GM08714 (cell line): ENCODE measurements at regions not wholly inside any gene's neighbourhood (a gene's known extent, or its start where the extent isn't known, plus 50 kb on each side); places are given as distances from the start of the nearest gene placed in this dataset.
A peak's percentile ranks its signal among the peaks of the same experiment; 100 is the strongest.
"Not testable (repeated sequence)": the region's sequence is repeated elsewhere in the genome, so short reads cannot be mapped to it uniquely, and the experiment has no call there.

Experiments
- H3K4me3 ChIP-seq: fragments of 200-500 bp; sonication (Bioruptor generic); 2 replicates; pipeline ENCODE4 v1.5.1; 2014; ENCODE audit warnings: mild to moderate bottlenecking, low read length, inconsistent platforms
- ZNF274 ChIP-seq: IDR thresholded peaks from 2 replicates; pipeline ENCODE4 v1.6.1; 2012; ENCODE audit warnings: mild to moderate bottlenecking, low read depth, low read length

DNA sequence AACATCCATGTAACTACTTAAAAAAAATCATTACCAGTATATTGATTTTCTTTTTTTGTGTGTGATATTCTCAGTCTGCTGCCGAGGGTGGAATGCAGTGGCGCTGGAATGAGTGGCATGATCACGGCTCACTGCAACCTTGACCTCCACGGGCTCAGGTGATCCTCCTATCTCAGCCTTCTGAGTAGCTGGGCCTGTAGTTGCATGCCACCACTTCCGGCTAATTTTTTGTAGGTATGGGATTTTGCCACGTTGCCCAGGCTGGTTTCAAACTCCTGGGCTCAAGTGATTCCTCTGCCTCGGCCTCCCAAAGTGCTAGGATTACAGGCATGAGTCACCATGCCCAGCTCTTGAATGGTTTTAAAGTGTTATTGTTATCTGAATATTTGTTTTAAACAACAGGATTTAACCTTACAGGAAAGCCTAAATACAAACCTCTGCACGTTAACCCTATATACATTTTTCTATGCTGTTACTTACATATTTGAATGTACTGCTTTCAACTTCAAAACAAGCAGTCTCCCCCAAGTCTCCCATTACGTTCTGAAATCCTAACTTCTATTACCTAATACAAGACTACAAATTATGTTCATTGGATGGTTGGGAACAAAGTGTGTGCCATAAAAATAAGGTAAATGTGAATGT, 61.7 kb downstream of the KPNA2 start:
- no peak overlapping the region for H3K4me3 ChIP-seq
- no peak for TF ChIP-seq ZNF274

DNA sequence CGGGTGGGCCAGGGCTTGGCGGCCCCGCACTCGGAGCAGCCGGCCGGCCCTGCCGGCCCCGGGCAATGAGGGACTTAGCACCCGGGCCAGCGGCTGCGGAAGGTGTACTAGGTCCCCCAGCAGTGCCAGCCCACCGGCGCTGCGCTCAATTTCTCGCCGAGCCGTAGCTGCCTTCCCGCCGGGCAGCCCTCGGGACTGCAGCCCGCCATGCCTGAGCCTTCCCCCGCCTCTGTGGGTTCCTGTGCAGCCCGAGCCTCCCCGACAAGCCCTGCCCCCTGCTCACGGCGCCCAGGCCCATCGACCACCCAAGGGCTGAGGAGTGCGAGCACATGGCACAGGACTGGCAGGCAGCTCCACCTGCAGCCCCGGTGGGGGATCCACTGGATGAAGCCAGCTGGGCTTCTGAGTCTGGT, 63.8 kb downstream of the KPNA2 start:
- H3K4me3 ChIP-seq: not testable (repeated sequence)

- no peak for TF ChIP-seq ZNF274
- H3K4me3 ChIP-seq: no peak overlapping the region
Observed at GRCh38 chr17:68100000-68100641, 64.6 kb downstream of the KPNA2 start.

DNA sequence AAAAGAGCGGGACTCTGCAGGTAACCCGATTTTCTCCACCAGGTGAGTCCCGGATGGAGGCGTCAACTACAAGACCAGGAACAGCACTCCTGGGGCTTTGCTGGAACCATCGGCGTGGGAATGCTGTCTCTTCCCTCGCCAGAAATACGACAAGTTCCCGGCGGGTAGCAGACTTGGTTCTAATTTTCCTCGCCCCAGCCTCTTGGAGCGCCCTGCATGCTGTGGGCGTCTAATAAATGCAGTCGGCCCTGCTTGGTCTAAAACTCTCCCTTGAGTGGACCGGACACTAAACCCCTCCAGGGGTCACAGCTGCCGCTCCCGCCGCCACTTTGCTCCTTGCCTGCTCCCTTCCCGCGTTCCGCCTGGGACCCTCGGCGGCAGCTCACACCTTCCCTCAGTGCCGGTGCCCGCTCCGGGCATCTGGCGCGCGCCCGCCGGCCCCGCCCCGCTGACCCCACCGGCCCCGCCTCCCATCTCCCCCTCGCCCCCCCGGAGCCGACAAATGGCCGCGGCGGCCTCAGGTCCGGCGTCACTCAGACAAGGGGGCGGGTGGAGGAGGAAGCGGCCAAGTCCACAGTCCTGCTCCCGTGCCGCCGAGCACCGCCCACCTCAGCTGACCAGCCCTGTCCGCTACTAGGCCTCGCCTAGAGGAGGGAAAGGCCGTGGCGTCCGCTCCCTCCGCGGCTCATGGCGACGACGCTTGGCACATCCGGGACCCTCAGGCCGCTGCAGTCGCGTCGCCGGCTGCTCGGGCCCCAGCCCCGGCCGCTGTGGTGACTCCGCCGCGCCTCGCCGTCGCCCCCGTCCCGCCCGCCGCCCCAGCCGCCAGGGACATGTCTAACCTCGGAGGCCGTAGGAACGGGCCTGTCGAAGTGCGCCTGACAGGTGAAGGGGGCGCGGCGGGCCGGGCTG, 65.8 kb downstream of the KPNA2 start:
- TF ChIP-seq ZNF274: no peak
- H3K4me3 ChIP-seq: peak overlapping the region; percentile 63

- no peak for TF ChIP-seq ZNF274
Observed at GRCh38 chr17:68101987-68102314, 66.4 kb downstream of the KPNA2 start.

GRCh38 chr17:68102318-68102758, 66.8 kb downstream of the KPNA2 start:
- TF ChIP-seq ZNF274: no peak

More at GRCh38 chr17:68101987-68102314, 66.4 kb downstream of the KPNA2 start:
- H3K4me3 ChIP-seq: peak overlapping the region; percentile 63

DNA sequence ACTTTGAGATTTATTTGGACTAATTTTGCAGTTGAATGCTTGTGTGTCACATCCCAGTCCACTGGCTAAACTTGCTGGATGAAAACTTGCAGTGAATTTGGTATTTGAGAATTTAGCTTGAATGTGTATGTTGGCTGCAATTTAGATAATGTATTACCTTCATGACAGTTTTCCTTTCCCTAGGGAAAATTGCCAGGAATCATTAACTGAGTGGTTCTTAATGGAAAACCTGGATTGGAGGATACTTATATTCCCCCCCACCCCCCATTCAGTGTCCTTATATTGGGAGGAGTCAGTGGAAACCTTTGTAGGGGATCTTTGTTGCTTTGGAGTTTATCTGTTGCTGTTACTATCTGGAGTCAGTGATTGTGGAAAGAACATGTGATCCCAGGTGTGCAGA, 67.6 kb downstream of the KPNA2 start:
- H3K4me3 ChIP-seq: no peak overlapping the region; the same call in 1 of the 2 replicates
- no peak for TF ChIP-seq ZNF274

More at GRCh38 chr17:68102318-68102758, 66.8 kb downstream of the KPNA2 start:
- peak overlapping the region; percentile 63 for H3K4me3 ChIP-seq

DNA sequence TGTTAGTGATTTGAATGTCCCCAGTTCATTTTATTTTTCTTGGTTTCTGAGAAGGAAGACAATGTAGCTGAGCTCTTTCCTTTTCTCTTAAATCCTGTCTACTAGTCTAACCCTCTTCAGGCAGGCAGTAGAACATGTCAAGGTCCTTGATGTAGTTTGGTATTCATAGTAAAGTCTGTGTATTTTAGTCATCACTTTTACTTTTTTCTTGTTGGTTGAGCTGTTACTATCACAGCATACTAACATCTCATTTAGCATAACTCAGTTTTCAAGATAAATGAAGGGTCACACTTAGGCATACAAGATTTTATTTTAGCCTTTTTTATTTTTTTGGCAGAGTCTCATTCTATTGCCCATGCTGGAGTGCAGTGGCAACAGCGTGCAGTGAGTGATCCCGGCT, 70.5 kb downstream of the KPNA2 start:
- no peak for TF ChIP-seq ZNF274
- H3K4me3 ChIP-seq: no peak overlapping the region

DNA sequence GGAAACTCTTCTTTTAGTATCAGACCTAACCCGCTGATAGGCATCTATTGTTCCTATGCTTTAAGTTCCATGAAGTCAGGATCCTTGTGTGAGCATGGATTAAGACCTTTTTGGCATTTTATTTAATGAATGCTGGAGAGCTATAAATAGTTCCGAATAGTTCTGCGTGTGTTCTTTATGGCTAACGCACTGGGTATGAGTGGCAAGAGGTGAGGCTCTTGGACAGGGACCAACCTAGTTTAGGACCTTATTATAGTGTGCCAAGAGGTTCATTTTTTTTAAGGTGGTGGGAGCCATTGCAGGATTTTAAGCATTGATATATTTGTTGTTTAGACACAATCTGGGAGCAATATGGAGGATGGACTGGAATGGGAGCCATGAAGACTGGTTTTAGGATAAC, 71.8 kb downstream of the KPNA2 start:
- H3K4me3 ChIP-seq: no peak overlapping the region
- no peak for TF ChIP-seq ZNF274

DNA sequence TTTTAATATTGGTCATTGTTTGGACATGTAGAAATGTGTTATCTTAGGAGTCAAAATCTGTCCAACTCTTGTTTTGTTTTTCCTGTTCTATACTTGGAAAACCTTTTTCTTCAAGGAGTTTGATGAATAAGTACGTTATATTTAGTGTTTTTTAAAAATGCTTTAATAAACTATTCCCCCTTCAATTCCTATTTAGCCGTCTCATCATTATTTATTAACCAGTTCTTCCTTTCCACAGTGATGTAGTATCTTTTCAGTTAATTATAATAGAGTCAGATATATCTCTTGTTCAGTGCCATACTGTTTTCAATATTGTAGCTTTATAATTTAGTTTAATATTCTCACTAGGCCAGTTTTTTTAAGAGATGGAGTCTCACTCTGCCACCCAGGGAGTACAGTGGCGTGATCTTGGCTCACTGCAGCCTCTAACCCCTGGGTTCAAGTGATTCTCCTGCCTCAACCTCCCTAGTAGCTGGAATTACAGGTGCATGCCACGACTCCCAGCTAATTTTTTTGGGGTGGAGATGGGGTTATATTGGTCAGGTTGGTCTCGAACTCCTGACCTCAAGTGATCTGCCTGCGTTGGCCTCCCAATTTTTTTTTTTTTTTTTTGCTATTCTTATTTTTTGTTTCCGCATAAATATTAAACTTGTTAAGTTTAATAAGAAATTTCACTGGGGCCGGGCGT, 72.9 kb downstream of the KPNA2 start:
- no peak overlapping the region for H3K4me3 ChIP-seq
- no peak for TF ChIP-seq ZNF274

DNA sequence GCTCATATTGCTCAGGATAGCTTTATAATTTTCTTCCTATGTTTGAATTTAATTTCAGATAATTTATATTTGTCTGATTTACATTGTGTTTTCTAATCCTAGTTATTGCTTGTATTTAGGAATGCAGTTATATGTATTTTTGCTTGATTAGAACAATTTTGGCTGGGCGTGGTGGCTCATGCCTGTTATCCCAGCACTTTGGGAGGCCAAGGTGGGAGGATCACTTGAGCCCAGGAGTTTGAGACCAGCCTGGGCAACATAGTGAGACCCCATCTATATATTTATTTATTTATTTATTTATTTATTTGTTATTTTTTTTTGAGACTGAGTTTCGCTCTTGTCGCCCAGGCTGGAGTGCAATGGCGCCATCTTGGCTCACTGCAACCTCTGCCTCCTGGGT, 73.9 kb downstream of the KPNA2 start:
- H3K4me3 ChIP-seq: not testable (repeated sequence)

- not testable (repeated sequence) for H3K4me3 ChIP-seq
Observed at GRCh38 chr17:68116211-68116610, 80.7 kb downstream of the KPNA2 start.

DNA sequence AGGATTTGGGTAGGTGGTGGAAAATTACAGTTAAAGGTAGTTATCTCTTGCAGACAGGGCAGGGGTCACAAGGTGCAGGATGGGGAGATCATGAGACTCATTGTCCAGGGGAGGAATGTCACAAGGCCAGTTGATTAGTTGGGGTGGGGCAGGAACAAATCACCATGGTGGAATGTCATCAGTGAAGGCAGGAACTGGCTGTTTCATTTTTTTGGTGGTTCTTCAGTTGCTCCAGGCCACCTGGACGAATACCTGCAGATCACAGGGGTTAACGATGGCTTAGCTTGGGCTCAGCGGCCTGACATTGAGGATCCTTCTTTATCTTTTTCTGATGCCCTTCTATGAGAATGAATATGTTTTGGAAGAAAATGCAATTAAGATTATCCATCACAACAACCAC, 87.1 kb downstream of the KPNA2 start:
- no peak for TF ChIP-seq ZNF274
- no peak overlapping the region for H3K4me3 ChIP-seq

- TF ChIP-seq ZNF274: no peak
- H3K4me3 ChIP-seq: no peak overlapping the region
Observed at GRCh38 chr17:68125111-68125870, 89.8 kb downstream of the KPNA2 start.
